OCI-LY1 (cell line): ENCODE measurements at regions not wholly inside any gene's neighbourhood (a gene's known extent, or its start where the extent isn't known, plus 50 kb on each side); places are given as distances from the start of the nearest gene placed in this dataset.

ENCODE experiments used
- H2AFZ ChIP-seq: fragments of 200-600 bp; sonication (generic), shearing (Covaris generic); 2 replicates; pipeline ENCODE4 v1.6.0; 2014; ENCODE audit warnings: antibody characterized with exemption, mild to moderate bottlenecking, low read length
- H3F3A ChIP-seq: fragments of 200-600 bp; sonication (generic), shearing (Covaris generic); 2 replicates; pipeline ENCODE4 v1.6.0; 2014; ENCODE audit warnings: mild to moderate bottlenecking, antibody characterized with exemption, low read length, moderate library complexity; ENCODE audit not compliant: insufficient read depth
- H3K27ac ChIP-seq: fragments of 200-600 bp; sonication (generic); 2 replicates; pipeline ENCODE4 v1.5.1; 2014; ENCODE audit warnings: low read length, mixed run types, mild to moderate bottlenecking, low read depth; ENCODE audit not compliant: poor library complexity, severe bottlenecking
- H3K27me3 ChIP-seq: fragments of 200-600 bp; sonication (generic); 2 replicates; pipeline ENCODE4 v1.6.0; 2014; ENCODE audit warnings: antibody characterized with exemption, mild to moderate bottlenecking, low read length, moderate library complexity; ENCODE audit not compliant: insufficient read depth
- H3K36me3 ChIP-seq: fragments of 200-600 bp; sonication (generic); 2 replicates; pipeline ENCODE4 v1.6.1; 2014; ENCODE audit warnings: mild to moderate bottlenecking, antibody characterized with exemption, low read length, moderate library complexity, mixed read lengths; ENCODE audit not compliant: insufficient read depth
- H3K4me1 ChIP-seq: fragments of 200-600 bp; sonication (generic); 2 replicates; pipeline ENCODE4 v1.5.1; 2014; ENCODE audit warnings: mild to moderate bottlenecking, low read length, moderate library complexity; ENCODE audit not compliant: insufficient read depth, severe bottlenecking
- H3K4me2 ChIP-seq: fragments of 200-600 bp; sonication (generic), shearing (Covaris generic); 2 replicates; pipeline ENCODE4 v1.6.1; 2014; ENCODE audit warnings: low read length
- H3K4me3 ChIP-seq: fragments of 200-600 bp; sonication (generic); 2 replicates; pipeline ENCODE4 v1.5.1; 2014; ENCODE audit warnings: low read length, low read depth, mild to moderate bottlenecking, mixed read lengths; ENCODE audit not compliant: poor library complexity, severe bottlenecking
- H3K79me2 ChIP-seq: fragments of 200-600 bp; shearing (Covaris generic); 2 replicates; pipeline ENCODE4 v1.6.1; 2016; ENCODE audit warnings: mixed run types, low read length, mixed read lengths; ENCODE audit not compliant: insufficient read depth
- H3K9ac ChIP-seq: fragments of 200-600 bp; sonication (generic), shearing (Covaris generic); 2 replicates; pipeline ENCODE4 v1.6.1; 2014; ENCODE audit warnings: mild to moderate bottlenecking, low read length, mixed read lengths
- H3K9me2 ChIP-seq: fragments of 200-600 bp; sonication (generic), shearing (Covaris generic); 2 replicates; pipeline ENCODE4 v1.6.1; 2014; ENCODE audit warnings: low read depth, mild to moderate bottlenecking, low read length, mixed read lengths
- H3K9me3 ChIP-seq: fragments of 200-600 bp; shearing (Covaris generic); 2 replicates; pipeline ENCODE4 v1.6.1; 2014; ENCODE audit warnings: low read length, mixed read lengths
- H4K20me1 ChIP-seq: fragments of 200-600 bp; sonication (generic), shearing (Covaris generic); 2 replicates; pipeline ENCODE4 v1.6.0; 2016; ENCODE audit warnings: mild to moderate bottlenecking, low read length; ENCODE audit not compliant: insufficient read depth
- CTCF ChIP-seq: fragments of 200-600 bp; sonication (generic), shearing (Covaris generic); IDR thresholded peaks from 2 replicates; pipeline ENCODE4 v1.5.1; 2017; ENCODE audit warnings: mild to moderate bottlenecking, antibody characterized with exemption, low read length, moderate library complexity, mixed read lengths
- EZH2 ChIP-seq: fragments of 200-600 bp; sonication (generic), shearing (Covaris generic); IDR thresholded peaks from 2 replicates; pipeline ENCODE4 v1.8.0; 2017; ENCODE audit warnings: borderline replicate concordance, mixed run types, mild to moderate bottlenecking, antibody characterized with exemption, low read length, moderate library complexity, mixed read lengths

- H3K4me2 ChIP-seq: no peak overlapping the region
- H3K36me3 ChIP-seq: no peaks in the 10 kb centered on the region
- no peaks in the 10 kb centered on the region for H3K4me1 ChIP-seq
- H3K9me3 ChIP-seq: no peaks in the 10 kb centered on the region
- H3K4me3 ChIP-seq: no peak overlapping the region
- H4K20me1 ChIP-seq: no peaks in the 10 kb centered on the region
- H3K27me3 ChIP-seq: no peaks in the 10 kb centered on the region
- no peaks in the 10 kb centered on the region for H3F3A ChIP-seq
- no peak overlapping the region for H3K9ac ChIP-seq
- TF ChIP-seq EZH2 (no peak), CTCF (no peak)
- no peak overlapping the region for H3K27ac ChIP-seq
- no peaks in the 10 kb centered on the region for H3K9me2 ChIP-seq
- no peaks in the 10 kb centered on the region for H3K79me2 ChIP-seq
- H2AFZ ChIP-seq: no peak overlapping the region
Measured at GRCh38 chr12:78684419-78684818, 180.2 kb upstream of the SYT1 start.

GRCh38 chr12:78695749-78696148 is 168.8 kb upstream of the SYT1 start:
- no peak overlapping the region for H2AFZ ChIP-seq
- no peak overlapping the region for H3K9ac ChIP-seq
- no peaks in the 10 kb centered on the region for H3K4me1 ChIP-seq
- H3K79me2 ChIP-seq: no peaks in the 10 kb centered on the region
- no peak overlapping the region for H3K4me2 ChIP-seq
- H3F3A ChIP-seq: no peaks in the 10 kb centered on the region
- no peaks in the 10 kb centered on the region for H3K36me3 ChIP-seq
- H3K27me3 ChIP-seq: no peaks in the 10 kb centered on the region
- H4K20me1 ChIP-seq: no peaks in the 10 kb centered on the region
- no peak overlapping the region for H3K27ac ChIP-seq
- no peaks in the 10 kb centered on the region for H3K9me2 ChIP-seq
- no peak overlapping the region for H3K4me3 ChIP-seq
- TF ChIP-seq CTCF: no peak
- TF ChIP-seq EZH2: no peak
- no peaks in the 10 kb centered on the region for H3K9me3 ChIP-seq

GRCh38 chr12:78696267-78696666 is 168.3 kb upstream of the SYT1 start:
- H3K4me3 ChIP-seq: no peak overlapping the region
- H3F3A ChIP-seq: no peaks in the 10 kb centered on the region
- no peak overlapping the region for H2AFZ ChIP-seq
- H3K4me2 ChIP-seq: no peak overlapping the region
- H3K9ac ChIP-seq: no peak overlapping the region
- no peaks in the 10 kb centered on the region for H3K4me1 ChIP-seq
- H3K9me2 ChIP-seq: no peaks in the 10 kb centered on the region
- H3K27me3 ChIP-seq: no peaks in the 10 kb centered on the region
- H4K20me1 ChIP-seq: no peaks in the 10 kb centered on the region
- no peaks in the 10 kb centered on the region for H3K36me3 ChIP-seq
- no peaks in the 10 kb centered on the region for H3K79me2 ChIP-seq
- H3K9me3 ChIP-seq: no peaks in the 10 kb centered on the region
- H3K27ac ChIP-seq: no peak overlapping the region
- no peak for TF ChIP-seq CTCF
- TF ChIP-seq EZH2: no peak
